ENCODE measurements at regions not wholly inside any gene's neighbourhood (a gene's known extent, or its start where the extent isn't known, plus 50 kb on each side); places are given as distances from the start of the nearest gene placed in this dataset.

DNA sequence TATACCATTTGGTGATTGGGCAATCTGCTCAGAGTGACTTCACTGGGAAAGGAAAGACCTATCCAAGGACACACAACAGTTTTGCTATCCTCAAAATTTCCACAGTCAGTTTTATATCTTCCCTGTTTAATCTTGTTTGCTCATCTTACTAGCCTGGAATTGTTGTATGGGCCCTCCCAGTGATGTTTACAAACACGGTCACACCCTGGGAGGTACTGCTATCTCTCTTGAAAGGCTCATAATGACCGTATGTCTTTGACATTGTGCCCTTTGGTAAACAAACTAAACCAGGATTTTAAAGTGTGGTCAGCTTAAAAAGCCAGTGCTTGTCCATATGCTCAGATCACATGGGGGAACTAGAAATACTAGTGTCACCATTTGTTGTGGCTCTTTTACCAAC lies 277.0 kb downstream of the CDH2 start:
- no peak overlapping the region for H3K4me3 ChIP-seq (ENCODE audit: low read depth, low read length)

DNA sequence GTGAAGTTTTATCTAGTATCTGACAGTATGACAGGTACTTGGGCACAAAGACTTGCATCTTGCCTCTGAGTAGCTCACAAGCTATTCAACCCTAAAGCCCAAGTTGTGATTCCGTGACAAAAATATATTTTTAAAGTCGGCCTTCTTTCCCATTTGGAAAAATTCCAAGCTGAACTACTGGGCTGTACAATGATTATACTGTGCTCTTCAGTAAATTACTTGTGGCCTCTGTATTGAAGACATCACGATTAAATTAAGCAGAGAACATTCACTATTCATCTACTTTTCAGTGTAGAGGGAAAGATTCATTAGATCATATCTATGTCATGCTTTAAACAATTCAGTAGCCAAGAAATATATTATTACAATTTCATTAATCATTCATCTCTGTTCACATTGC lies 282.2 kb downstream of the CDH2 start:
- TF ChIP-seq, protein P1, sequence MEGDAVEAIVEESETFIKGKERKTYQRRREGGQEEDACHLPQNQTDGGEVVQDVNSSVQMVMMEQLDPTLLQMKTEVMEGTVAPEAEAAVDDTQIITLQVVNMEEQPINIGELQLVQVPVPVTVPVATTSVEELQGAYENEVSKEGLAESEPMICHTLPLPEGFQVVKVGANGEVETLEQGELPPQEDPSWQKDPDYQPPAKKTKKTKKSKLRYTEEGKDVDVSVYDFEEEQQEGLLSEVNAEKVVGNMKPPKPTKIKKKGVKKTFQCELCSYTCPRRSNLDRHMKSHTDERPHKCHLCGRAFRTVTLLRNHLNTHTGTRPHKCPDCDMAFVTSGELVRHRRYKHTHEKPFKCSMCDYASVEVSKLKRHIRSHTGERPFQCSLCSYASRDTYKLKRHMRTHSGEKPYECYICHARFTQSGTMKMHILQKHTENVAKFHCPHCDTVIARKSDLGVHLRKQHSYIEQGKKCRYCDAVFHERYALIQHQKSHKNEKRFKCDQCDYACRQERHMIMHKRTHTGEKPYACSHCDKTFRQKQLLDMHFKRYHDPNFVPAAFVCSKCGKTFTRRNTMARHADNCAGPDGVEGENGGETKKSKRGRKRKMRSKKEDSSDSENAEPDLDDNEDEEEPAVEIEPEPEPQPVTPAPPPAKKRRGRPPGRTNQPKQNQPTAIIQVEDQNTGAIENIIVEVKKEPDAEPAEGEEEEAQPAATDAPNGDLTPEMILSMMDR (IDR thresholded peaks at IDR 0.05; ENCODE audit: low read depth, low read length): no peak
- H3K4me3 ChIP-seq (ENCODE audit: low read depth, low read length): no peak overlapping the region

More for the DNA sequence above, 277.0 kb downstream of the CDH2 start:
- TF ChIP-seq, protein P1 (IDR thresholded peaks at IDR 0.05; ENCODE audit: low read depth, low read length): no peak

GRCh38 chr18:27887711-27888495 lies 289.0 kb downstream of the CDH2 start:
- TF ChIP-seq, protein P1 (IDR thresholded peaks at IDR 0.05; ENCODE audit: low read depth, low read length): no peak
- no peak overlapping the region for H3K4me3 ChIP-seq (ENCODE audit: low read depth, low read length)

GRCh38 chr18:27887287-27887686 lies 289.6 kb downstream of the CDH2 start:
- H3K4me3 ChIP-seq (ENCODE audit: low read depth, low read length): no peak overlapping the region
- TF ChIP-seq, protein P1 (IDR thresholded peaks at IDR 0.05; ENCODE audit: low read depth, low read length): no peak

GRCh38 chr18:27879540-27879939 lies 297.4 kb downstream of the CDH2 start:
- H3K4me3 ChIP-seq (ENCODE audit: low read depth, low read length): no peak overlapping the region
- TF ChIP-seq, protein P1 (IDR thresholded peaks at IDR 0.05; ENCODE audit: low read depth, low read length): no peak

- TF ChIP-seq, protein P1 (IDR thresholded peaks at IDR 0.05; ENCODE audit: low read depth, low read length): no peak
Observed at GRCh38 chr18:27871726-27872125, 305.2 kb downstream of the CDH2 start.

GRCh38 chr18:27869735-27870134 lies 307.2 kb downstream of the CDH2 start:
- TF ChIP-seq, protein P1 (IDR thresholded peaks at IDR 0.05; ENCODE audit: low read depth, low read length): no peak
- no peak overlapping the region for H3K4me3 ChIP-seq (ENCODE audit: low read depth, low read length)

More at GRCh38 chr18:27871726-27872125, 305.2 kb downstream of the CDH2 start:
- no peak overlapping the region for H3K4me3 ChIP-seq (ENCODE audit: low read depth, low read length)

Measured in WI38 (cell line).